BLaER1 treated with 17β-estradiol and CSF1 and Interleukin-3, amounts not matched to agents 10 nM and 100 nM (cell line): ENCODE measurements at regions not wholly inside any gene's neighbourhood (a gene's known extent, or its start where the extent isn't known, plus 50 kb on each side); places are given as distances from the start of the nearest gene placed in this dataset.

Experiments
- H3K27ac ChIP-seq, 11 experiments: shearing (Covaris generic); formaldehyde crosslinking; 2 replicates each; pipeline ENCODE4 v1.8.1; 2022
- H3K27me3 ChIP-seq, 11 experiments: shearing (Covaris generic); formaldehyde crosslinking; 2 replicates each; pipeline ENCODE4 v1.8.1; 2022
- H3K36me3 ChIP-seq, 11 experiments: shearing (Covaris generic); formaldehyde crosslinking; 2 replicates each; pipeline ENCODE4 v1.8.1; 2022
- H3K4me1 ChIP-seq, 10 experiments: shearing (Covaris generic); formaldehyde crosslinking; 2 replicates each; pipeline ENCODE4 v1.8.1; 2022
- H3K4me2 ChIP-seq, 11 experiments: shearing (Covaris generic); formaldehyde crosslinking; 2 replicates each; pipeline ENCODE4 v1.8.1; 2022
- H3K4me3 ChIP-seq, 10 experiments: shearing (Covaris generic); formaldehyde crosslinking; 2 replicates each; pipeline ENCODE4 v1.8.1; 2022
- H3K9ac ChIP-seq, 11 experiments: shearing (Covaris generic); formaldehyde crosslinking; 2 replicates each; pipeline ENCODE4 v1.8.1; 2022
- H3K9me3 ChIP-seq, 11 experiments: shearing (Covaris generic); formaldehyde crosslinking; replicated peaks in 1 of 11; 2 replicates each; pipeline ENCODE4 v1.8.1; 2022
- H4K20me1 ChIP-seq, 11 experiments: shearing (Covaris generic); formaldehyde crosslinking; 2 replicates each; pipeline ENCODE4 v1.8.1; 2022
- Cebpa-rat ChIP-seq, 11 experiments: shearing (Covaris generic); IDR thresholded peaks; 2 replicates each; pipeline ENCODE4 v1.8.1; 2022

DNA sequence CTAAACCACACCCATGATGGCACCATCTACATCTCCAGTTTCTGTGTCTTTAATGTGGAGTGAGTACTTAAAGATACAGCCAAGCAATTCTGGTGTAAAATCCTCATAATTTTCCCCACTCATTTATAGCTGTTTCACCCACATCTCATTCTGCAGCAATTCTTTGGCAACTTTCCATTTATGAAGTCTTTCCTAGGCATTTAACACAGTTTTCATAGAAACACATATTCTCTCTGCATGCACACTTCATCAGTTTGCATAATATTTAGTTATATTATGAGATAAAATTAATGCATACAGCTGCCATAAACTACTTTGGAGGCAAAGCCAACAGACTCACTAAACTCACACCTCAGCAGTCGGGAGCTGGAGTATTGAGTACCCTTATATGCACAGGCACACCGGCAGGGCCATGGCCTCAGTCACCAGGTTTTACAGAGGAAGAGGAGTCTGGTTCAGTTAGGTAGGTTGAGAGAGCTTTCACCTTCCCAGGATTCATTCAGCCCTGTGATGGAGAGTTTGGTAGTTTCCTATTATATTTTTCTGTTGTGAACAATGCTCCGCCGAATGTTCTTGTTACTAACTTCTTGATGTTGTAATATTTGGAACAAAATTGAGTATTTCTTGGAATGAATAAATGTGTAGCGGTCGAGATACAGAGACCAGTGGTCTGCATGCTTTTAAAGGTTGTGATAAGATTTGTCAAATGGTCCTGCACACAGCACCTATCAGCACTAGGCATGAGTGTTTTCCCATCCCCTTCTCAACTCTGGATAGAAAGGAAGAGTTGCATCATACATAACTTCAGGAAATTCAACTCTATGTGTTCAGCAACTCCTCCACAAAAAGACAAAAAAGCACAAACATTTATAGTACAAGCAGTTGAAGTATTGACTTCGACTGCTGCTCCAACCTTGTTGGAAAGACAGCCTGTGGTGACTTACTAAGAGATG, 123.5 kb downstream of the TTC8 start:
- no peak overlapping the region for H3K4me3 ChIP-seq
- H3K9ac ChIP-seq = no peak overlapping the region
- no peak for TF ChIP-seq Cebpa-rat (IDR thresholded peaks at IDR 0.05)
- H3K9me3 ChIP-seq = peaks cover 28 to 34% (median 30%) of the 10 kb centered on the region in 11 experiments
- no peaks in the 10 kb centered on the region for H3K27me3 ChIP-seq
- no peaks in the 10 kb centered on the region for H3K4me1 ChIP-seq
- H4K20me1 ChIP-seq = no peaks in the 10 kb centered on the region
- H3K27ac ChIP-seq = no peak overlapping the region
- H3K36me3 ChIP-seq = no peaks in the 10 kb centered on the region
- no peak overlapping the region for H3K4me2 ChIP-seq

DNA sequence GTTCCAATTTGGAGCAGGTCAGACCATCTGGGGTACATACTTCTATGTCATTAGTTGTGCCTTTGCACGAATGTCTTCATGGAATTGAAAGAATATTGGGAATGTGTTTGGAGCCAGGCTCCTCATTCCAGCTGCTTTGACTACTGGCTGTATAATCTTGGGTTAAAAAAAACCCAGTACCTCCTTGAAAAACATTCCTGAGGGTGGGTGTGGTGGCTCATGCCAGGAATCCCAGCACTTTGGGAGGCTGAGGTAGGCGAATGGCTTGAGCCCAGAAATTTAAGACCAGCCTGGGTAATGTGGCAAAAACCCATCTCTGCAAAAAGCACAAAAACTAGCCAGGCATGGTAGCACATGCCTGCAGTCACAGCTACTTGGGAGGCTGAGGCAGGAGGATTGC, 125.6 kb downstream of the TTC8 start:
- H3K9ac ChIP-seq = no peak overlapping the region
- peaks cover 31 to 49% (median 40%) of the 10 kb centered on the region in 11 experiments for H3K9me3 ChIP-seq
- H3K27ac ChIP-seq = no peak overlapping the region
- no peak overlapping the region for H3K4me3 ChIP-seq
- no peaks in the 10 kb centered on the region for H3K36me3 ChIP-seq
- H4K20me1 ChIP-seq = no peaks in the 10 kb centered on the region
- H3K27me3 ChIP-seq = no peaks in the 10 kb centered on the region
- no peaks in the 10 kb centered on the region for H3K4me1 ChIP-seq
- no peak overlapping the region for H3K4me2 ChIP-seq
- no peak for TF ChIP-seq Cebpa-rat (IDR thresholded peaks at IDR 0.05)

- no peak overlapping the region for H3K27ac ChIP-seq
- H3K36me3 ChIP-seq = no peaks in the 10 kb centered on the region
- no peak overlapping the region for H3K4me2 ChIP-seq
- no peak for TF ChIP-seq Cebpa-rat (IDR thresholded peaks at IDR 0.05)
- no peaks in the 10 kb centered on the region for H4K20me1 ChIP-seq
- no peak overlapping the region for H3K4me3 ChIP-seq
- peaks cover 31 to 49% (median 40%) of the 10 kb centered on the region in 11 experiments for H3K9me3 ChIP-seq
- no peak overlapping the region for H3K9ac ChIP-seq
- H3K27me3 ChIP-seq = no peaks in the 10 kb centered on the region
- H3K4me1 ChIP-seq = no peaks in the 10 kb centered on the region
These were observed 126.9 kb downstream of the TTC8 start for GRCh38 chr14:88951370-88951769.

- Histone ChIP-seq H3K27ac (no peak overlapping the region), H3K27me3 (no peaks in the 10 kb centered on the region), H3K4me1 (no peaks in the 10 kb centered on the region), H3K36me3 (no peaks in the 10 kb centered on the region), H3K9me3 (peaks cover 31 to 49% (median 40%) of the 10 kb centered on the region in 11 experiments), H3K4me2 (no peak overlapping the region), H3K9ac (no peak overlapping the region), H4K20me1 (no peaks in the 10 kb centered on the region), H3K4me3 (no peak overlapping the region)
- no peak for TF ChIP-seq Cebpa-rat (IDR thresholded peaks at IDR 0.05)
These were observed 128.4 kb downstream of the TTC8 start for GRCh38 chr14:88952901-88953300.

DNA sequence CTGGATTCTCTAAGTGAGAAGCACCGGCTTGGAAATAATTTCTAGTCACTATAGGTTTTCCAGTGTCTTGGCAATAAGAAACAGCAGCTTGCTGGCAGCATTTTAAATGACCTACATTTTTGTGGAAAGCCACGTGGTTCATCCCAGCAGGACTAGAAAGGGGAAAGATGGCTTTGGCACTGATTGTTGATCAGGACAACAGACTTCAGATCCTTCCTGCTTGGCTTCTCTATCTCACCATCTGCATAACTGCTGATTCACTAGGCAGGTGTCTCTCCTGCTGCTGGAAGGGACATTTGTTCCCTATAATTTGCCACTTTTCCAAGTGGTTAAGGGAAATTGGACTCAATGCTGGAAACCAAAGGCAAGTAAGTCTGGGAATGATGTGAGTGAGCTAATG, 131.0 kb downstream of the TTC8 start:
- Histone ChIP-seq H3K27ac (no peak overlapping the region), H3K27me3 (no peaks in the 10 kb centered on the region), H3K4me1 (no peaks in the 10 kb centered on the region), H3K9me3 (peaks cover 27 to 40% (median 35%) of the 10 kb centered on the region in 11 experiments), H3K9ac (no peak overlapping the region), H3K36me3 (no peaks in the 10 kb centered on the region), H3K4me2 (no peak overlapping the region), H4K20me1 (no peaks in the 10 kb centered on the region), H3K4me3 (no peak overlapping the region)
- no peak for TF ChIP-seq Cebpa-rat (IDR thresholded peaks at IDR 0.05)

DNA sequence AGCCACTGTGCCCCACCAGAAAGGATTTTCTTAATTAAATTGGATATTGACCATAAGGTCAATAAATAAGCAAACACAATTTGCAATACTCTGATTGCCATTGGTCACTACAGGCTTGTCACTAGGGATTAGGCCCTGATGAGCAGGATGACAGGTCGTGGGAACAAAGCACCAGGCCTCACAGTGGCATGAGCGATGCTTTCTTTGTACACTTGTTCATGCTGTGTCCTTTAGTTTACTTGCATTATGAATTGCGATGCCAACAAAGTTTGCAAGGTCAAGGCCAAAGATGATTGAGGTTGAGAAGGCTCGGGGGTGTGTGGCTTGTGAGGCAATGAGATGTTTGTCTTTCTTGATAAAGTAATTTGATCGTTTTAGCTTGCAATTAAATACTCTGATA, 136.0 kb downstream of the TTC8 start:
- Histone ChIP-seq H3K4me3 (no peak overlapping the region), H3K27me3 (no peaks in the 10 kb centered on the region), H4K20me1 (no peaks in the 10 kb centered on the region), H3K4me1 (no peaks in the 10 kb centered on the region), H3K4me2 (no peak overlapping the region), H3K36me3 (no peaks in the 10 kb centered on the region), H3K27ac (no peak overlapping the region), H3K9ac (no peak overlapping the region), H3K9me3 (no peaks in the 10 kb centered on the region)
- TF ChIP-seq Cebpa-rat (IDR thresholded peaks at IDR 0.05) = no peak

DNA sequence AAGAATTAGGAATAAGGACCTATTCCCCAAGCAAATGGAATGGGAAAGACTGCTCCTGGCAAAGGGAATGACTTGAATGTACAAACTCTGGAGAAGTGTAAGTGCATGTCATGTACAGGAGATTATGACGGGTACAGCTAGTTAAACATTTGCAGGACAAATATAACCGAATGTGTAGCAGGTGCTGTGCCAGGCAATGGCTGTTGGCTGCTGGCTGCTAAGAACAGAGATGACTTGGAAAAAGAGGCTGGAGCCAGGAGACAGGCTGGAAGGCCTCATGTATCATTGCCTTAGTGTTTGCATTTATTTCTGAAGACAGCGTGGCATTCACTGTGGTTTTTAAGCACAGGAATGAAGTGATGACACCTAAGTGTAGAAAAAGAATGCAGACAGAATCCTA, 136.8 kb downstream of the TTC8 start:
- no peaks in the 10 kb centered on the region for H3K36me3 ChIP-seq

DNA sequence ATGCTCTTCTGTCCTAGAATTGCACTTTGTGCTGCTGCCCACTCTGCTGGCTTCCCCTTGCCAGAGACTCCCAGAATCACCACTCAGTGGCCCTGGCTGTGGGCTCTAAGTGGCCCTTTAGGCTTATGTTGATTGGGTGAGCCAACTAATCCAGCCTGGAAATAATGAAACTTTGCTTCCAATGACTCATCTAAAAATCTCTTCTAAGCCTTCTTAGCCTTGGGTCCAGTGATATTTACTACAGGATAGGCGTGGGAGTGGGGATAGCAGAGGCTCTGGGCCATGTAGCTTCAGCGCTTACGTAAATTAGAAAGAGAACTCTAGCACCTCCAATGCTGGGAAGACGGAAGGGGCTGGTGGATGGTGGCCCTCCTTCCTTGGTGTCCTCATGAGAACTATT, 137.9 kb downstream of the TTC8 start:
- TF ChIP-seq Cebpa-rat (IDR thresholded peaks at IDR 0.05) = no peak

More for the DNA sequence above, 136.8 kb downstream of the TTC8 start:
- Histone ChIP-seq H3K4me3 (no peak overlapping the region), H3K27ac (no peak overlapping the region), H3K9ac (no peak overlapping the region), H3K9me3 (no peaks in the 10 kb centered on the region), H3K4me2 (no peak overlapping the region), H3K4me1 (no peaks in the 10 kb centered on the region), H4K20me1 (no peaks in the 10 kb centered on the region), H3K27me3 (no peaks in the 10 kb centered on the region)
- no peak for TF ChIP-seq Cebpa-rat (IDR thresholded peaks at IDR 0.05)

GRCh38 chr14:88967299-88967698, 142.8 kb downstream of the TTC8 start:
- Histone ChIP-seq H3K36me3 (no peaks in the 10 kb centered on the region), H3K9ac (no peak overlapping the region), H3K27ac (no peak overlapping the region), H3K27me3 (no peaks in the 10 kb centered on the region), H3K4me2 (no peak overlapping the region), H4K20me1 (no peaks in the 10 kb centered on the region), H3K4me1 (no peaks in the 10 kb centered on the region), H3K4me3 (no peak overlapping the region), H3K9me3 (no peaks in the 10 kb centered on the region)
- no peak for TF ChIP-seq Cebpa-rat (IDR thresholded peaks at IDR 0.05)

More for the DNA sequence above, 137.9 kb downstream of the TTC8 start:
- H3K9ac ChIP-seq = no peak overlapping the region
- no peaks in the 10 kb centered on the region for H4K20me1 ChIP-seq
- H3K36me3 ChIP-seq = no peaks in the 10 kb centered on the region
- no peak overlapping the region for H3K4me2 ChIP-seq
- no peak overlapping the region for H3K27ac ChIP-seq
- H3K4me3 ChIP-seq = no peak overlapping the region
- no peaks in the 10 kb centered on the region for H3K27me3 ChIP-seq
- H3K4me1 ChIP-seq = no peaks in the 10 kb centered on the region
- no peaks in the 10 kb centered on the region for H3K9me3 ChIP-seq
